HG03045 (cell line): ENCODE measurements at regions not wholly inside any gene's neighbourhood (a gene's known extent, or its start where the extent isn't known, plus 50 kb on each side); places are given as distances from the start of the nearest gene placed in this dataset.

Source experiments
- ATAC-seq: cut with Tn5 transposase; IDR thresholded peaks from one replicate; pipeline ENCODE4 v1.9.1; 2021; ENCODE audit warnings: mild to moderate bottlenecking, moderate library complexity; ENCODE audit not compliant: unreplicated experiment

DNA sequence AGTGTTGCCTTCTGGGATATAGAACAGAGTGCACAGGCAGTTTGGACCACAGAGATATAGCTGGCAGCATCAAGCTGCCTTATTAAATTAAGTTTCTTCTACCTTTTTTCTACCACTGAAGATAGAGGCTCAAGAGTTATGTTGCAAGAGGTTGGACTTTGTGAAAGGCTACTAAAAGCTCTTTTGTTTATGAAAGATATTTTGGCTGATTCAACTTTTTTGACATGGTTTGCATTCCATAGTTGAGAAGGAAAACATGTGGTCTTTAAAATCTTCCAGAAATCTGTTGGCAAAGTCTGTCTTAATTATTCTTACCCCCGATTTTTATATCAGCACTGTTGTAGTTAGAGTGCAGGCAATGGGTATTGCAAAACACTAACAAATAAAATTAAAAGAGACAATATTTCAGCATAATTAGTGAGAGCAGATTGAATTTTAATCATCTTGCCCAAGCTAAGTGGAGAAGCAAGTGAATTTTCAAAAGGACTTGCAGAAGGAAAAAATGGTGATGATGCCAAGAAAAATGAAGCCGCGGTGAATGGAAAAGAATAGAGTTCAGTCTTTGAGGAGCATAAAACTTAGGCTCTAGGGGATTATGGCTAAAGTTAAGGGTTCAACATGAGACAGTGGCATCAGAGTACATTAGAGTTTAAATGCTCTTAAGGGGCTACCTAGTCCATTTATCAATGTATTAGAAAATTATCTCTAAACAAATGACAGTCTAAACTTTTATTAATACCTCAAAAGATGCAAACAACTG lies 450.9 kb upstream of the CNTNAP2 start:
- ATAC-seq, result no peak

DNA sequence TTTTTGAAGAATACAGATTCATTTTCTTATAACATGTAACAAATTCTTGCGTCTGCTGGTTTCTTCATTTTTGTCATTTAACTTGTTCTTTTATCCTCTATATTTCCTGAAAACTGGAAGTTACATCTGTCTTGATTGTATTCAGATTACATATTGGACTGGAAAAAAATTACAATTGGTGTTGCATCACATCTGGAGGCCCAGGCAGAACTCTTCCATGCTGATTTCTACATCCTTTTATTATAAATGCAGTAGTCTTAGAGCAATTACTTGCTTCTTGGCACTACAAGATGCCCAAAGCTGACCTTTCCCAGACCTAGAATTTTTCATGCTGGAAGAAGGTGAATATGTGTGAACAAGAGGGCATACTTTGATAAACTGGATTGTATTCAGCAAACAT lies 460.9 kb upstream of the CNTNAP2 start:
- ATAC-seq, result no peak

DNA sequence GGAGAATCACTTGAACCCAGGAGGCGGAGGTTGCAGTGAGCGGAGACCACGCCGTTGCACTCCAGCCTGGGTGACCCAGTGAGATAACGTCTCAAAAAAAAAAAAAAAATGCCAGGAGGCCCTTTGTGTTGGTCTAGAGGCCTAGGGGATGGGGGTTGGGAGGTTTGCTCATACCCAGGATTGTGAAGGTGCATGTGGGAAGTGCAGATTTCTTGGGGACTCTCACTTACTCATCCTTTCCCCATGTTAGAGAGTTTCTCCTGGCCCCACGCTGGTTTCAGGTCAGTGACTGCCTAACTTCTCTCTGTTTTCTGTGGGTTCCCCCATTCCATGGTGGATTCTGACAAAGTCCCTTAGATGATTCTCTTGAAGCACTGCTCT lies 471.5 kb upstream of the CNTNAP2 start:
- ATAC-seq, result no peak

DNA sequence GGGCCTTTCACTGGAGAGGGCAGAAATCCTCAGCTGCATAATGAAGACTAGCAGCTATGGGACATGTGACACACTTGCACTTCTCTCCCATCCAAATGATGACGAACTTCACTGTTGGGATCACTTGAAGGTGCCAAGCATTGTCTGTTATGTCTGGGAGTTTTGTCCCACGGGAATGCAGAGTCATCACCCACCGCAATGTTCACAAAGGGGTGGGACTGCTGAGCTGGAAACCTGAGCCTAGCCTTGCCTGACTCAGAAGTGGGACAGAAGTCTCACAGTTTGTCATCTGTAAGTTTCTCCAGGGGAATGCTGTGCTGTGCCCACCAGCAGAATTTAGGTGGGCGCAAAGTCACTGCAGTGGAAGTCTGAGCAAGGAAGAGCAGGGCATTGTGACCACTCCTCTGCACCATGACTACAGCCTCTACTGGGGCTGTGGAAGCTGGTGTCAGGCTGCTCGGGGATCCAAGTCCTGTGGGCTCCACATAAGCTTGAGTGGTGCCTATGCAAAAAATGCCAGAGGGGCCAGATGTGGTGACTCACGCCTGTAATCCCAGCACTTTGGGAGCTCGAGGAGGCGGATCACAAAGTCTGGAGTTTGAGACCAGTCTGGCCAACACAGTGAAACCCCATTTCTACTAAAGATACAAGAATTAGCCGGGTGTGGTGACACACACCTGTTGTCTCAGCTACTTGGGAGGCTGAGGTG lies 472.0 kb upstream of the CNTNAP2 start:
- ATAC-seq, result no peak

DNA sequence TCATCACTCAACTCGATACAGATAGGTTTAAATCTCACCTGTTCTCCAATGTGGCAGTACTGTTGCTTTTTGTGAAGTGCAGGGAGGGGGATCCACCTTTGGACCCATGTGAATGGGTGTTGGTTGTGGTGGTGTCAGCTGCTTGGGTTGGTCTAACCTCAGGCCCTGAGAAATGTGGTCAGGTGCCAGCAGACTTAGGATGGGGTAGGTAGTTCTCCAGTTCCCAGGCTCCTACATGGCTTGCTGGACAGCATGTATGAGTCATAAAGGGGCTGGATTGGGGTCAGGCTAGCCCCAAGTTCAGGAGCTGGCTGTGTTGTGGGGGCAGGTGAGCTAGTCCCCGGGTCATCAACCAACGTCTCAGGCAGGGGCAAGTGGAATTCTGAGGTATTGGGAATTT lies 472.6 kb upstream of the CNTNAP2 start:
- no peak for ATAC-seq

DNA sequence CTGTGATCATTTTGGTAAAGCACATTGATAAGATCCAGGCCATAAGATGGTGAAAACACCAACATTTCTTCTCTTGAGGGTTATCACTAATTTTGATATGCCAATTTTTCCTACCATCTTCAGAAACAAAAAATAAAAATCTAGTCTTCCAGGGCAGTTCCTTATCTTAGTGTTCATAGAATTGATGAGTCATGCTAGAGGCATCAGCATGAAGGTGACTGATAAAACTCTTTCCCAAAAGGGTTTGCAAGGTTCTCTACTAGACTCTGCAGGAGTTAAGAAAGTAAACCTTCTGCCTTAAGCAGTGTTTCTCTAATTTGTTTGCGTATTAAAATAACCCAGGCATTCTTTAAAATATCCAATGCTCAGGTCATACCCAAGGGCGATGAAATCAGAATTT lies 483.1 kb upstream of the CNTNAP2 start:
- ATAC-seq, result no peak

DNA sequence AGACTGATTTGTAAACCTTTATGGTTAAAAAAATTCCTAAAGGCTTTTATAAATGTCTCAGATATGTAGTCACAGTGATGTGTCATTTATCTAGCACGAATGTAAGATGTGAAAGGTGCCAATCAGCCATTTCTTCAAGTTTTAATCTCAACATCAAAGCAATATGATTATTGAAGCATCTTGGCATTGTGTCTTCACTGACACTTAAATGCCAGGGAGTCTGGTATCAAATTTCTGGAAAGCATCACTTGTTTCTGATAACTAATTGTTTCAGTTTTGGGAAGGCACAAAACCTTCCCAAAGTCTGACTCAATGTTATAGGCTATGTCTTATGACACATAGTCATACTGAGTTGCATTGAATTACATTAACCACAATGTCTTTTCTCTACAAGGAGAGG lies 492.0 kb upstream of the CNTNAP2 start:
- ATAC-seq, result no peak

DNA sequence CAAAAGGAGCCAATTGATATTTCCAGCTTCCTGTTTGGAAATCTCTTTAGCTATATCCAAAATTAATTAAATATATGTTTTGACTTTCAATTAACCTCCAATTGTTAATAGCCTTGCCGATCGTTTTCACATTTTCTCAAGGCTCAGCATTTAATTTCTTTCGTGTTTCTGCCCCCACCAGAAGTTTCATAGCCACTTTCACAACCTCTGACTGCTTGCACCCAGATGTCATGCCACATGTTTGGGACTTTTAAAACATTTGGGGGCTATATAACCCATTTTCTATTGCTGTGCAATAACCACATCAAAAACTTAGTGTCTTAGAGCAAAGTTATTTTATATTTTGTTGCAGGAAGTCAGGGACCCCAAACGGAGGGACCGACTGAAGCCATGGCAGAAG lies 510.6 kb upstream of the CNTNAP2 start:
- no peak for ATAC-seq

DNA sequence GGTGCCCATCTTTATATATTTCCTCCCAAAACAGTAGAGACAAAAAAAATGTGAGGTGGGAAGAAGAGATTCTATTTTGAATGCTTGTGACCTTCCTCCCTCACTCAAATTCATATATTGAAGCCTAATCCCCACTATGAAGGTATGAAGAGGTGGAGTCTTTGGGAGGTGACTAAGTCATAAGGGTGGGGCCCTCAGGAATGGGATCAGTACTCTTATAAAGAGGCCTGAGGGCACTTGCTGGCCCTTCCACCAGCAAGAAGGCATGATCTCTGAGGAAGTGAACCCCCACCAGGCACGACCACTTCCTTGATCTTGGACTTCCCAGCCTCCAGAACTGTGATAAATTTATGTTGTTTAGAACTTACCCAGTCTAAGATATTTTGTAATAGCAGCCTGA lies 517.2 kb upstream of the CNTNAP2 start:
- no peak for ATAC-seq

DNA sequence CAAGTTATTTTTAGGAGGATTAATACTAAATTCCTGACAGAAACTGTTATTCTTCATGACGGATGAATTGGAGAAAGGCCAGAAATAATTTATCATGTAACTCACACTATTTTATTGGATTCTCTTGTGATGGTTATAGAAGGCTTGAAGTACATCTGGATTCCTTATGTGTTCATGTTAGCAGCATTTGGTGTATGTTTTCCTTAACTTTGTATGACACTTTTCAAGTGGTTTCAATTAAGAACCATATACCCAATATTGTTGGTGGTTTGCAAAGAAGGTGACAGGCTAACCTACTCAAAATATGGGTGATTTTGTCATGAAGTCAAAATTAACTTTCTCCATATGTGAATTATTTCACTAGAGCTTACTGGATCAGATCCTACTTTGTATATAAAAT lies 532.2 kb upstream of the CNTNAP2 start:
- no peak for ATAC-seq

DNA sequence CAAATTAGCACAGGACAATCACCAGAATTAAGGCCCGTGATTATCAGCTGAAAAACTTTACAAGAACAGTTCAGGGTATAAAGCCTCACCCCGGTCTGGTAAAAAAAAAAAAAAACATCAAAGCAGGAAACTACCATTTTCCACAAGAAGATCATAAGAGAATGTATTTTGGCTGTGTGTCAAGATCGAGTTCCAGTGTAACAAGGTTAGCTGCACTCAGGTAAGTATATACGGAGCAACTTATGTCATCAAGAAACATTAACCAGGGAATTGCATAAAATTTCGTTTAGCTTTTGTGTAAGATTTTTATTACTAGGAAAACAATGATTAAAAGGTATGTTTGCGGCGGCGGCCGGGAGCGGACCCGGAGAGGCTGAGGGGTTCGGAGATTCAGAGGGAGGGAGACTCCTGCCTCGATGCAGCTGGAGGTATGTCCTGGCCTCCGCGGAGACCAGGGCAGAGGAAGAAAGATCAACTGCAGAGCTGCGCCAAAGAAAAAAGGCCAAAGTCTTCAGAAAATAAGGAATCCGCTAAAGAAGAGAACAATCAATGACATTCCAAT lies 533.8 kb upstream of the CNTNAP2 start:
- ATAC-seq, result no peak

DNA sequence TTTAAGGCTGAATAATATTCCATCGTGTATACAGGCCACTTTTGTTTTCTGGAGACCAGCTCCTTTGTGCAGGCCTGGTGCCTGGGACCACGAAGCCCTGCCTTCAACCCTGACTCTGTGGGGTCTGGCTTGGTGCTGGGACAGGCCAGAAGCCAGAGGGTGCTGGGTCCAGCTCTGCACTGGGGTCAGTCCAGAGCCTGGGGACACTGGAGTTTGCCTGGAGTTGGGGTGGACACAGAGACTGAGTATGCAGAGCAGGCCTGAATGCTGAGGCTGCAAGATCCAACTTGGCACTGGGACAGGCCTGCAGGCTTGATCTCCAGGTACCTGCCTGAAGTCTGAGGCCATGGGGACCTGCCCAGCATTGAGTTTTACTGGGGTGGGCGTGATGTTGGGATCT lies 558.8 kb upstream of the CNTNAP2 start:
- no peak for ATAC-seq

DNA sequence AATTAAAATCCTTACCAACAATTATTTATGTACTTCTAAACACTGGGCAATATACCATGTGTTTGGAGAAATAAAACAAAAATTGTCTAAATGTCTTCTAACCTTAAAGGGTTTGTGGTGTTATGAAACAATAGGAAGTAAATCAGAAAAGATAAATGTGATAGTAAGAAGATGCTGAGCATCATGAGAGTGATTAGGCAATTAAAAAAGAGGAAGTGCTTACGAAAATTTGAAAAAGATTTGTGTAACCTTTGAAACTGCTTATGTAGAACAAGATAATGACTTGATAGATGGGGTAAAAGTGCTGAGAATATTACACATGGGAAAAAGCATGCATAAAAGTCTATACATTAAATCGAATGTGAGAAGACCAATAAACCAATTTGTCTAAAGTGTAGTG lies 573.4 kb upstream of the CNTNAP2 start:
- ATAC-seq, result no peak

DNA sequence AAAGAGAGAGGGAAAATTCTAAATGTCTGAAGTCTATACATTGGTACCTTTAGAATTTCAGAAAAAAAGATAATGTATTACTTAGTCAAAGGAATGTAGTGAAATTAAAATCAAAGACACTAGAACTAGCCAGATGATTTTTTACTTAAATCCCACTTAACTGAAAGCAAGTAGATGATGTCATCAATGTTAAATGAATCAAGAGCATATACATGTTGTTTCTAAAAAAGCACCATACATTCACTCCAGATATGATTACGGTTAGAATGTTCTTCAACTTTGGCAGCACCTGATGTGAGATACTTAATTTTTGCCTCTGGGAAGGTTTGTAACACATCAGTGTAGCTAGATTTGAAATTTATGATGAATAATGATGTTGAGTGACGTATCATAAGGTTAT lies 576.7 kb upstream of the CNTNAP2 start:
- ATAC-seq, result no peak

DNA sequence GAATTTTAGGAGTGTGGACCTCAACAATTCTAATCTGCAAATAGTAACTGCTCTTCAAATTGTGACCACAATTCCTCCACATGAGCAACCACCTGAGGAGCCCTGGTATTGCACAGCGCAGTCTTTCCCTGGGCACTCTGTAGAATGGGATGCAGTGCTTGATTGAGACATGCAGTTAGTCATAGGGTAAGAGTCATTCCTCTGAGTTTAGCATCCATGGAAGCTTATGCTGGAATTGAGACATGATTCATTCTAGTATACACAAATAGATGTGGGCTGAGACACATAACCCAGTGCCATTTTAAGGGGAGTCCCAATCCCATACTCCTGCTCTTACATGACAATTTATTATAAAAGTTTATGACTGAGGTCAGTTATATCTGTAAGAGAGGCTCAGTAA lies 582.3 kb upstream of the CNTNAP2 start:
- no peak for ATAC-seq

DNA sequence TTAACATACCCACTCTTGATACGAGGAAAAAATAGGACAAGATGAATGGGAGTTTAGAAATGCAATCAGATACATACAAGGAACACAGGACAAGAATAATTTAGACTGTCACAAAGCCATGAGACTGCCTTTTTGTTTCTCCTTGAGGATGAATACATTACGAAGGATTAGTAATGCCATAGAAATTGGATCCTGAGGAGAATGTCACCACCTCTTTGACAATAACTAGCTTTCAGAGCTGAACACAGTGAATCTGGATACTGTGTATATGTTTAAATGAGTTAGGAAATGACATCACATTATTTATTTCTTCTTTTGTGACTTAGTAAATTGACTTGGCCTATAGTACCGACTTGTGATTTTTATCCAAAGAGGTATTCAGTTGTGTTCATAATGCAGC lies 596.3 kb upstream of the CNTNAP2 start:
- ATAC-seq, result no peak

DNA sequence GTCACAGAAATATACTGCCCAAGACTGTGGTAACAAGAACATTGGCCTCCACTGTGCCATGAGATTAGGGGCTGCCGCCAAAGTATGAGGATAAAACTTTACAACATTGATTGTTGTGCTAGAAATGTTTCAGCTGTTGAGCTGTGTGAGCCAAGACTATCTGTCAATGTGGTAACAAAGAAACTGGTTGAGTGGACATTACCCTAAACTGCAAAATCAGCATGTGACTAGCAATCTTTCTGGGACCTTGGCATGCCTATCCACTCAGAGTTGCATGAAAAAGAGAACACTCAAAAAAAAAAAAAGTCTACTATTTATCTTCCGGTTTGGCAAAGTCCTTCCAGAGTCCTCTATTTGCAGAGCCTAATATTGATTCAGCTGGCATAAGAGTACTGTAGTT lies 605.6 kb upstream of the CNTNAP2 start:
- ATAC-seq, result no peak

DNA sequence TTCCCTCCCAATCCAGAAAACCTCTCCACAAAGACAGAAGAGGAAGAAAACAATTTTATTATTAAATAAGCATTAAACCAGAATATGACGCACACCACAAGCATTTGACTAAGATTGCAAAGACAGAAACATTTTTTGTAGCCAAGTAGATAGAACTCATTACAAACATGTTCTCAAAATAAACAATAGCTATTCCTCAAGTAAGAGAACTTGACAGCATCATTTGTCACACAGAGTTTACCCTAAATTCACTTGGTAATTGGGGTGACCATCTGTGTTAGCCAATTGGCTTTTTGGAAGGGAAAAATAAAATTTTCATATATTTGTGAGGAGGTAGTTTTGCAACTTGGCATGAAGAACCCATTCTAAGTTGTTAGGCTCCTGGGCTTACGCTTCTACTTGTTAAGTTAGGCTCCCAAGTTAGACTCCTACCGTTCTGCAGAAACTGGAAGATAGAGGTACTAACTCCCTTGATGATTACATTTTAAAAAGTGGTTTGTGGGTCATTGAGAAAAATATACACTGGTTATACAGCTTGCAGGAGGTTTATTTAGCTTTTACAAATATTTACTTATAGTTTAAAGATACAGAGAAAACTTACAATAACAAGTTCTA lies 618.6 kb upstream of the CNTNAP2 start:
- ATAC-seq, result no peak

DNA sequence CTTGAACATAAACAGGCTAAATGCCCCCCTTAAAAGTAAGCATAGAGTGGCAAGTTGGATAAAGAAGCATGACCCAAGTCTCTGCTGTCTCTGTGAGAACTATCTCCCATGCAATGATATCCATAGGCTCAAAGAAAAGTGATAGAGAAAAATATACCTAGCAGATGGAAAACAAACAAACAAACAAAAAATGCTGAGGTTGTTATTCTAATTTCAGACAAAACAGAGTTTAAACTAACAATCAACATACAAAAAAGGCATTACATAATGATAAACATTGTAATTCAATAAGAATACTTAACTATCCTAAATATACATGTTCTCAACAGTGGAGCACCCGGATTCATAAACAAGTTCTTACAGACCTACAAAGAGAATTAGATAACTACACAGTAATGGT lies 626.2 kb upstream of the CNTNAP2 start:
- ATAC-seq, result no peak

DNA sequence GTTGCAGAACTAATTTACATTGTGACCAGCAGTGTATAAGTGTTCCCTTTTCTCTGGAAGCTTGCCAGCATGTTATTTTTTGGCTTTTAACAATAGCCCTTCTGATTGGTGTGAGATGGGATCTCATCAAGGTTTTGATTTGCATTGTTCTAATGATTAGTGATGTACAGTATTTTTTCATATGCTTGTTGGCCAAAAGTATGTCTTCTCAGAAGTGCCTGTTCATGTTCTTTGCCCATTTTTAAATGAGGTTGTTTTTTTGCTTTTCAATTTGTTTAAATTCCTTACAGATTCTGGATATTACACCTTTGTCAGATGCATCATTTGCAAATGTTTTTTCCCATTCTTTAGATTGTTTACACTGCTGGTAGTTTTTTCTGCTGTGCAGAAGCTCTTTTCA lies 627.0 kb upstream of the CNTNAP2 start:
- ATAC-seq, result no peak

DNA sequence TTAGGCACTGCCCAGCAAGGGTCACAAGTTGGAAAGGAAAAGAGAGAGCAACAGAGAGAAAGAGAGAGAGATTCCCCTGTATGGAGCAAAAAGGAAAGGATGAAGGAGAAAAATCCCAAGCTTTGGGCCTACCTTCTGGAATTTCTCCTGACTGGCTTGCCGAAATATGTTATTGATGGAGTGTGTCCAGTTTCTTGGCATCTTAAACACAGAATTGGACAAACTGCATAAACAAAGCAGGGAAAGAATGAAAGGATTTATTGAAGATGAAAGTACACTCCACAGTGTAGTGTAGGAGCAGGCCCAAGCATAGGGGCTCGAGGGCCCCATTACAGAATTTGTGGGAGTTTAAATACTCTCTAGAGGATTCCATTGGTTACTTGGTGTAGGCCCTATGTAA lies 627.8 kb upstream of the CNTNAP2 start:
- ATAC-seq, result no peak

DNA sequence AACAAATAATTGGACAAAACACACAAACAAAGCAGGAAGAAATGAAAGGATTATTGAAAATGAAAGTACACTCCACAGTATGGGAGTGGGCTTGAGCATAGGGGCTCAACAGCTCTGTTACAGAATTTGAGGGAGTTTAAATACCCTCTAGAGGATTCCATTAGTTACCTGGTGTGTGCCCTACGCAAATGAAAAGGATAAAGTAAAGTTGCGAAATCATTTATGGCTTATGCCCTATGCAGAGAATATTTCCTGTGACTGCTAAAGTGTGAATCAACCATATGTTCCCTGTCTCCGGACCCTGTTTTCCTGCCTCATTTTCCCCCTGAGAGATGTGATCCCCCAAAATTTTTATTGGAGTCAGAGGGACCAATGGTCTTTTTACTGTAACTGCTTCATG lies 634.6 kb upstream of the CNTNAP2 start:
- ATAC-seq, result no peak
